Stimulated activated naive B cell treated with anti-CD40 and anti-IgM and Interleukin-4, amounts not matched to agents 10 μg/mL and 1 μg/mL and 100 μg/mL, for 72 hours (primary cell): ENCODE measurements at regions not wholly inside any gene's neighbourhood (a gene's known extent, or its start where the extent isn't known, plus 50 kb on each side); places are given as distances from the start of the nearest gene placed in this dataset.

ENCODE experiments used
- ATAC-seq, 2 donors: fragments of 150-1000 bp; cut with Tn5 transposase; replicated peaks; 2 replicates each; pipeline ENCODE4 v1.10.0; 2021; ENCODE audit warnings: moderate library complexity in 1 of 2
- DNase-seq: peaks from one replicate; pipeline ENCODE4 v3.0.0; 2021
- H3K27ac Mint-ChIP-seq: one replicate; pipeline ENCODE4 v1.8.0; 2022; ENCODE audit warnings: mild to moderate bottlenecking, mixed read lengths
- H3K27me3 Mint-ChIP-seq, 2 donors: one replicate each; pipeline ENCODE4 v1.8.0; 2022; ENCODE audit warnings: mixed read lengths in 2 of 2
- H3K36me3 Mint-ChIP-seq, 2 donors: one replicate each; pipeline ENCODE4 v1.8.0; 2022; ENCODE audit warnings: mixed read lengths in 2 of 2, mild to moderate bottlenecking in 1 of 2
- H3K4me1 Mint-ChIP-seq, 2 donors: one replicate each; pipeline ENCODE4 v1.8.0; 2022; ENCODE audit warnings: mixed read lengths in 2 of 2, mild to moderate bottlenecking in 1 of 2
- H3K4me3 Mint-ChIP-seq, 2 donors: one replicate each; pipeline ENCODE4 v1.8.0; 2022; ENCODE audit warnings: mild to moderate bottlenecking in 2 of 2, mixed read lengths in 2 of 2, moderate library complexity in 1 of 2
- H3K9me3 Mint-ChIP-seq, 2 donors: one replicate each; pipeline ENCODE4 v1.8.0; 2022; ENCODE audit warnings: mixed read lengths in 2 of 2, mild to moderate bottlenecking in 1 of 2

- no peak for DNase-seq
- no peak overlapping the region for H3K4me3 Mint-ChIP-seq
- H3K36me3 Mint-ChIP-seq: no peaks in the 10 kb centered on the region
- peaks cover 1 to 4% of the 10 kb centered on the region in 2 donors for H3K9me3 Mint-ChIP-seq
- H3K4me1 Mint-ChIP-seq: no peaks in the 10 kb centered on the region
- no peak for ATAC-seq
- no peak overlapping the region for H3K27ac Mint-ChIP-seq
- H3K27me3 Mint-ChIP-seq: peaks cover 2 to 22% of the 10 kb centered on the region in 2 donors
These were observed 175.5 kb downstream of the ACTL8 start for GRCh38 chr1:17930635-17931034.

DNA sequence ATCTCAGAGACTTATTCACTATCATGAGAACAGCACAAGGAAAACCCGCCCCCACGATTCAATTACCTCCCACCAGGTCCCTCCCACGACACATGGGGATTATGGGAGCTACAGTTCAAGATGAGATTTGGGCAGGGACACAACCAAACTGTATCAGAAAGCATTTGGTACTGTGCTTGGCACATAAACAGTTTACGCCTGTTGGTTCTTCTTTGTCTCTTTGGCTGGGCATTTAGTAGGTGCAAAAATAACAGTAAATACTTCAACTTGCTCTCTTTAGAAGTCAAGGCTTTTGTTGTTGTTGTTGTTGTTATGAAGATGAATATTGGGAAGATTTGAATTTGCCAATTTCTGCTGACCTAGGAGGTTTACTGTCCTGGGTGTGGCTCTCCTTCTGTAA lies 175.4 kb upstream of the IGSF21 start:
- no peaks in the 10 kb centered on the region for H3K36me3 Mint-ChIP-seq
- no peak for ATAC-seq
- peaks cover 3 to 4% of the 10 kb centered on the region in 2 donors for H3K9me3 Mint-ChIP-seq
- no peak overlapping the region for H3K27ac Mint-ChIP-seq
- H3K27me3 Mint-ChIP-seq: peaks cover 5 to 22% of the 10 kb centered on the region in 2 donors
- no peaks in the 10 kb centered on the region for H3K4me1 Mint-ChIP-seq
- H3K4me3 Mint-ChIP-seq: no peak overlapping the region
- no peak for DNase-seq

DNA sequence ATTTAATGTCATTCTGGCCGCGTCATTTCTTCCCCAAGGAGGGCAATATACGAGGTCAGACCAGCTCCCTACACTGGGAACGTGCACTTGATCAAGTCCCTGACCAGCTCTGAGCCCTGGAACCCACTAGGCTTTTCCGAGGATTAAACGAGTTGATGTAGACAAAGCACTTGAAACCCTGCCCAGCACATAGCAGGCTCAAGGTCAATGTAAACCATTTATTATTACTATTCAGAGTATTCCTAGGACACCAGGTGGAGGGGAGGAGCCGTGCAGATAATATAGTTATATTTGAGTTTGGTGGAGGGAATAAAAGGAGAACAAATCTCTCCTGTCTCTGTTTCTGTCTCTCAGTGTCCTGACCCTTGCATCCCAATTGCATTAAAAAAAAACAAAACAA lies 174.1 kb upstream of the IGSF21 start:
- no peak overlapping the region for H3K27ac Mint-ChIP-seq
- no peak for ATAC-seq
- peaks cover 5 to 18% of the 10 kb centered on the region in 2 donors for H3K27me3 Mint-ChIP-seq

GRCh38 chr1:17933971-17934370 lies 173.6 kb upstream of the IGSF21 start:
- Mint-ChIP-seq H3K4me1 (no peaks in the 10 kb centered on the region), H3K27ac (no peak overlapping the region), H3K27me3 (peaks cover 5 to 18% of the 10 kb centered on the region in 2 donors), H3K36me3 (no peaks in the 10 kb centered on the region), H3K9me3 (peaks cover 3 to 4% of the 10 kb centered on the region in 2 donors), H3K4me3 (no peak overlapping the region)
- ATAC-seq (no peak), DNase-seq (no peak)

More for the DNA sequence above, 174.1 kb upstream of the IGSF21 start:
- no peak for DNase-seq
- Mint-ChIP-seq H3K4me3 (no peak overlapping the region), H3K36me3 (no peaks in the 10 kb centered on the region), H3K9me3 (peaks cover 3 to 4% of the 10 kb centered on the region in 2 donors), H3K4me1 (no peaks in the 10 kb centered on the region)

- Mint-ChIP-seq H3K4me1 (no peaks in the 10 kb centered on the region), H3K9me3 (peaks cover 4 to 5% of the 10 kb centered on the region in 2 donors), H3K27ac (no peak overlapping the region), H3K36me3 (no peaks in the 10 kb centered on the region), H3K4me3 (no peak overlapping the region), H3K27me3 (peaks cover 5 to 27% of the 10 kb centered on the region in 2 donors)
- DNase-seq (no peak), ATAC-seq (no peak)
These were observed 172.4 kb upstream of the IGSF21 start for GRCh38 chr1:17935230-17935629.

DNA sequence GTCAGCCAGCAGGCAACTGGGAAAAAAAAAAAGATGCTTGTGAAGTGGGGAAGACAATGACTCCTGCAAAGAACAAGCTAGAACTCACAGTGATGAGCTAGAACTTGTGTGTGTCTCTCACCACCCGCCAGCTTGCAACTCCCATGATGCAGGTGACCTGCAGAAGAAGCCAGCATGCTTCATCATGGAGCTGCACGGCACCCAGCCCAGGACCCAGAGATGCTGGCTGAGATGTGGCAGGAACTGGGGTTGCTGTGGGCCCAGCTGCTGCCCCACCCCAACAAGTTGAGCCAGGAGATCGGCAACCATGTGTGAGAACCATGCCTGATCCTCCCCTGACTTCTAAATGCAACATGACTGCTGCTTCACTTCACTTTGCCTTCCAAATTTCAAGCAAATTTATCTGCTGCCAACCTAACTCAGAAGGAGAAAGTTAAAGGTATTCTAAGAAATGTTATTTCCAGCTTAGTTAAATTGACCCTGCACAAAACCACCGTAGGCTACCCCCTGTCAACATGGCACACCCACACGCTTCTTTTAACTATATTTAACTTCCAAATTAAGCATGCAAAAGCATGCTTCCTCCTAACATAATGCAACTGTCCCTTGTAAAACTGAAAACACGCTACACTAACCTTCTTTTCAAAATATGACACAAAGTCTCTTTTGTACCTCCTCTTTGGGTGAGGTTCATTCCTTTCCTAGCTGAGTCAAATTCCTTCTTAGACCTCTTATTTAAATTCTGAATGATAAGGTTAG lies 166.0 kb upstream of the IGSF21 start:
- no peak overlapping the region for H3K4me3 Mint-ChIP-seq
- no peak overlapping the region for H3K27ac Mint-ChIP-seq
- H3K9me3 Mint-ChIP-seq: peaks cover 0 to 3% of the 10 kb centered on the region in 2 donors
- DNase-seq: no peak
- peaks cover 7 to 16% of the 10 kb centered on the region in 2 donors for H3K27me3 Mint-ChIP-seq
- peaks cover 0 to 3% of the 10 kb centered on the region in 2 donors for H3K4me1 Mint-ChIP-seq
- no peaks in the 10 kb centered on the region for H3K36me3 Mint-ChIP-seq
- ATAC-seq: peak in 1 of 2 donors; percentile 20

GRCh38 chr1:17943506-17943905 lies 164.1 kb upstream of the IGSF21 start:
- no peaks in the 10 kb centered on the region for H3K36me3 Mint-ChIP-seq
- H3K4me3 Mint-ChIP-seq: no peak overlapping the region
- H3K9me3 Mint-ChIP-seq: peaks cover 0 to 3% of the 10 kb centered on the region in 2 donors
- DNase-seq (no peak), ATAC-seq (no peak)
- peaks cover 0 to 3% of the 10 kb centered on the region in 2 donors for H3K4me1 Mint-ChIP-seq
- H3K27ac Mint-ChIP-seq: no peak overlapping the region
- H3K27me3 Mint-ChIP-seq: peaks cover 11 to 23% of the 10 kb centered on the region in 2 donors

DNA sequence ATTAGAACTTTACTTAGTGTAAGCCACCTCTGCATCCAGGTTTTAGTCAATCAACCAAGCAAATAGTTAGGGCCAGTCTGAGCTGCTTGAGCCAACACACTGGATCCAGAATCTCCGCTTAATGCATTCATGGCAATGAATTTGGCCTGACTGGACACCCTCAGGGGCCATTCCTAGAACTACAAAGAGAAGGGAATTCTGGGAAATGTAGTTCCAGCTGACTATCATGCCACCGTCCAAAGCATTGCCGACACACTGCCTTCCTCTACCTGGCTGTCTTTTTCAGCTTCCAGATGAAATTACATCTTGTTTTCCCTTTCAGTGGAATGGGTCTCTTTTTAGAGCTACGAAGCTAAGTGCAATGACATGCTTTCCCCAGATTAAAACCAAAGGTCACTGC lies 163.0 kb upstream of the IGSF21 start:
- peaks cover 0 to 3% of the 10 kb centered on the region in 2 donors for H3K4me1 Mint-ChIP-seq
- no peaks in the 10 kb centered on the region for H3K36me3 Mint-ChIP-seq
- peaks cover 16 to 18% of the 10 kb centered on the region in 2 donors for H3K27me3 Mint-ChIP-seq
- DNase-seq: no peak
- H3K27ac Mint-ChIP-seq: no peak overlapping the region
- H3K9me3 Mint-ChIP-seq: peaks cover 0 to 2% of the 10 kb centered on the region in 2 donors
- ATAC-seq: no peak
- H3K4me3 Mint-ChIP-seq: no peak overlapping the region

- Mint-ChIP-seq H3K9me3 (peaks cover 0 to 2% of the 10 kb centered on the region in 2 donors), H3K4me1 (peaks cover 0 to 3% of the 10 kb centered on the region in 2 donors), H3K4me3 (no peak overlapping the region), H3K27ac (no peak overlapping the region), H3K27me3 (peaks cover 13 to 22% of the 10 kb centered on the region in 2 donors), H3K36me3 (no peaks in the 10 kb centered on the region)
- DNase-seq (no peak), ATAC-seq (no peak)
These were observed 161.2 kb upstream of the IGSF21 start for GRCh38 chr1:17946434-17946833.

DNA sequence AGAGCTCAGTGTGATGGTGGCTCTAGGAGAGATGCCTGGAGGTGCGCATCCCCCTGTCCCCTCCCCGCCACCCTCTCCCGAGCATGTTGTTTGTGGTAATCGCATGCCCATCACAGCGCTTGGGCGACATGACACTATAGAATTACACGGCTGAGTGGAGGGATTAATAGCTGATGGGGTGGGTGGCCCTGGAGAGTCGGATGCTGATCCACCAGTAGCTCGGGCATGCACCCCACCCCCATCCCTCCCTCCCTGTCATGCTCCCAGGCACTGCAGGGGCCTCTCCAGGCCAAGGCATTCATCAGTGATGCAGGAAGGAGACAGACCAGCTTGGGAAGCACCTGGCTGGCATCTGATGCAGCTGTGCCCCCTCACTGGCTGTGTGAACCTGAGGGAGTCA lies 159.0 kb upstream of the IGSF21 start:
- Mint-ChIP-seq H3K27ac (no peak overlapping the region), H3K4me3 (no peak overlapping the region), H3K36me3 (no peaks in the 10 kb centered on the region), H3K9me3 (peaks cover 0 to 2% of the 10 kb centered on the region in 2 donors), H3K4me1 (no peaks in the 10 kb centered on the region), H3K27me3 (peaks cover 33 to 44% of the 10 kb centered on the region in 2 donors)
- ATAC-seq: no peak
- DNase-seq: no peak

DNA sequence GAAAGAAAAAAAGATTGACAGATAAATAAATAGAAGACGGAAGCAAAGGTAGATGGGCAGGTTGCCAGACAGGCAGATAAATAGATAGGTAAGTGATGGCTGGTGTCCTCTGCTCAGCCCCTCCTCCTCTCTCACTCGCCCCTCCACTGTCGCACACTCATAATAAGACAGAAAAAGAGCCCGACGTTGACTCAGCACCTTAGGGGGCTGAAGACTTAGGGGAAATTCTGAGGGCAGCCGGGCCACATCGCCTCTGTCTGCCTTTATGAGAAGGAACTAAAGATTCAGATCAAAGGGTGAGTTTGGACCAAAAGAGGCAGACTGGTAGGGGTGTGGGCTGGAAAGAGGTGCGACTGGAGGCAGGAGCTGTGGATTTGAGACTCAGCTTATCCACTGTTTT lies 158.1 kb upstream of the IGSF21 start:
- peaks cover 33 to 45% of the 10 kb centered on the region in 2 donors for H3K27me3 Mint-ChIP-seq
- H3K27ac Mint-ChIP-seq: no peak overlapping the region
- no peaks in the 10 kb centered on the region for H3K36me3 Mint-ChIP-seq
- H3K9me3 Mint-ChIP-seq: peaks cover 0 to 2% of the 10 kb centered on the region in 2 donors
- H3K4me3 Mint-ChIP-seq: no peak overlapping the region
- no peaks in the 10 kb centered on the region for H3K4me1 Mint-ChIP-seq
- DNase-seq (no peak), ATAC-seq (no peak)

DNA sequence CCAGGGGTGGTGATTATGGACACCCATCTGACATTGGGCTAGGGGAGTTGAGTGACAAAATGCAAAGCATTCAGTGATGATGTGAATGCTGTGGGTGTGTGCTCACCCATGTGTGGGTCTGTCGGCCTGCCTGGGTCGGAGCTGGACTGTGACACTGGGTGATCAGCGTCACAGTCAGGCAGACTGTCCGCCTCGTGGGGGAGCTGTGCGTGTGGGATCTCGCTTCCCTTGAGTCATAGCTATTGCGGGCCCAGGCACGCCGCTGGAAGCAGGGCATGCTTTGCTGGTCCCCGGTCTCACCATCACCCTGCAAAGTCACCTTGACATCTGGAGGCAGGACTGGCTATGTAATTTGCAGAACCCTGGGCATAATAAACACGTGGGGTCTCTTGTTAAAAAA lies 156.9 kb upstream of the IGSF21 start:
- Mint-ChIP-seq H3K27me3 (peaks cover 33 to 41% of the 10 kb centered on the region in 2 donors), H3K4me3 (no peak overlapping the region), H3K27ac (no peak overlapping the region), H3K4me1 (no peaks in the 10 kb centered on the region), H3K9me3 (peaks cover 0 to 2% of the 10 kb centered on the region in 2 donors), H3K36me3 (no peaks in the 10 kb centered on the region)
- DNase-seq: no peak
- no peak for ATAC-seq

DNA sequence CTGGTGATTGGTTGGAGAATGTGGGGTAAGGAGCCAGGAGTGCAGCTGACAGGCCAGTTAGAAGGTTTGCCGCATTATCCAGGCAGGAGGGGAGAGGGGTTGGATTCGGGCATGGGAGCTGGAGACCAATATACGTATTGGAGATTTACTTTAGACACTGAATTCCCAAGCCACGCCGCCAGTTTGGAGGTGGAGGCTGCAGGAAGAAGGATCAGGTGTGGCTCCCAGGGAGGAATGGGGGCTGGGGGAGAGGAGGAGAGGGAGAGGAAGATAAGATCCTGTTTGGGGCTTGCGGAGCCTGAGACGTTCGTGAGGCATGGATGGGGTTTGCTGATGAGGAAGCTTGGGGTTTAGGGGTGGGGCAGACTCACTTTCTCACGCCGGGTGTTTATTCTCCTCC lies 155.1 kb upstream of the IGSF21 start:
- no peaks in the 10 kb centered on the region for H3K9me3 Mint-ChIP-seq
- ATAC-seq: no peak
- no peak overlapping the region for H3K27ac Mint-ChIP-seq
- no peak for DNase-seq
- H3K4me3 Mint-ChIP-seq: no peak overlapping the region
- H3K27me3 Mint-ChIP-seq: peaks cover 20 to 34% of the 10 kb centered on the region in 2 donors
- H3K4me1 Mint-ChIP-seq: no peaks in the 10 kb centered on the region
- H3K36me3 Mint-ChIP-seq: no peaks in the 10 kb centered on the region

DNA sequence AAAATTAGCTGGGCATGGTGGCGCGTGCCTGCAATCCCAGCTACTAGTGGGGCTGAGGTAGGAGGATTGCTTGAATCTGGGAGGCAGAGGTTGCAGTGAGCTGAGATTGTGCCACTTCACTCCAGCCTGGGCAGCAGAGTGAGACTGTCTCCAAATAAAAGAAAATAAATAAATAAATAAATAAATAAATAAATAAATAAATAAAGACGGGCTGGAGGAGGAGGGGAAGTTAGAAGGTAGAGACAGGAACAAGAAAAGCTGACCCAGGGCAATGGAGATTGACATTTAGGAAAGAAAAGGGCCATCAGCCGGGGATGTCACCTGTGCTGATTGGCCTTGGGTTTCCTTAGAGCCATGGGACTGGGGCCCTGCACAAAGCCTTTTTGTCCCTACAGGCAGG lies 153.7 kb upstream of the IGSF21 start:
- H3K4me1 Mint-ChIP-seq: peaks cover 4 to 5% of the 10 kb centered on the region in 2 donors
- H3K4me3 Mint-ChIP-seq: no peak overlapping the region

More for the DNA sequence above, 153.7 kb upstream of the IGSF21 start:
- no peak overlapping the region for H3K27ac Mint-ChIP-seq
- ATAC-seq (no peak), DNase-seq (no peak)
- peaks cover 24 to 34% of the 10 kb centered on the region in 2 donors for H3K27me3 Mint-ChIP-seq
- H3K9me3 Mint-ChIP-seq: peaks cover 0 to 2% of the 10 kb centered on the region in 2 donors
- H3K36me3 Mint-ChIP-seq: no peaks in the 10 kb centered on the region
